IMR-90 (cell line): ENCODE measurements at regions not wholly inside any gene's neighbourhood (a gene's known extent, or its start where the extent isn't known, plus 50 kb on each side); places are given as distances from the start of the nearest gene placed in this dataset.

Experiments used
- POLR2A ChIP-seq: IDR thresholded peaks from 2 replicates; pipeline ENCODE4 v1.6.1; 2012; ENCODE audit warnings: mild to moderate bottlenecking, low read depth, low read length
- TF ChIP-seq, protein P1 (sequence below): fragments of 150-350 bp; IDR thresholded peaks from 2 replicates; pipeline ENCODE4 v1.6.1; 2017; ENCODE audit warnings: mild to moderate bottlenecking, antibody characterized with exemption, low read length, low read depth

- TF ChIP-seq, protein P1, sequence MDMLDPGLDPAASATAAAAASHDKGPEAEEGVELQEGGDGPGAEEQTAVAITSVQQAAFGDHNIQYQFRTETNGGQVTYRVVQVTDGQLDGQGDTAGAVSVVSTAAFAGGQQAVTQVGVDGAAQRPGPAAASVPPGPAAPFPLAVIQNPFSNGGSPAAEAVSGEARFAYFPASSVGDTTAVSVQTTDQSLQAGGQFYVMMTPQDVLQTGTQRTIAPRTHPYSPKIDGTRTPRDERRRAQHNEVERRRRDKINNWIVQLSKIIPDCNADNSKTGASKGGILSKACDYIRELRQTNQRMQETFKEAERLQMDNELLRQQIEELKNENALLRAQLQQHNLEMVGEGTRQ, result no peak
- TF ChIP-seq POLR2A, result no peak
Measured at GRCh38 chr6:92687278-92687677, 732.1 kb downstream of the EPHA7 start.
